ENCODE measurements at regions not wholly inside any gene's neighbourhood (a gene's known extent, or its start where the extent isn't known, plus 50 kb on each side); places are given as distances from the start of the nearest gene placed in this dataset.
"Not testable (repeated sequence)": the region's sequence is repeated elsewhere in the genome, so short reads cannot be mapped to it uniquely, and the experiment has no call there.

GRCh38 chr3:25155652-25156471, 272.2 kb upstream of the RARB start:
- no peak for DNase-seq

GRCh38 chr3:25156626-25157025, 271.4 kb upstream of the RARB start:
- peak; percentile 44 for DNase-seq

GRCh38 chr3:25165306-25165705, 262.8 kb upstream of the RARB start:
- no peak for DNase-seq

- no peak for DNase-seq
These were observed 262.0 kb upstream of the RARB start for GRCh38 chr3:25166016-25166415.

GRCh38 chr3:25169151-25169550, 258.9 kb upstream of the RARB start:
- DNase-seq, result no peak

GRCh38 chr3:25170021-25170420, 258.0 kb upstream of the RARB start:
- no peak for DNase-seq

- peak; percentile 29 for DNase-seq
These were observed 256.8 kb upstream of the RARB start for GRCh38 chr3:25171118-25171807.

- DNase-seq, result no peak
These were observed 256.2 kb upstream of the RARB start for GRCh38 chr3:25171897-25172296.

GRCh38 chr3:25173606-25174005, 254.5 kb upstream of the RARB start:
- DNase-seq, result no peak

GRCh38 chr3:25174251-25174650, 253.8 kb upstream of the RARB start:
- no peak for DNase-seq

GRCh38 chr3:25177041-25177440, 251.0 kb upstream of the RARB start:
- DNase-seq, result no peak

- peak; percentile 44 for DNase-seq
These were observed 249.4 kb upstream of the RARB start for GRCh38 chr3:25178672-25179071.

- no peak for DNase-seq
These were observed 247.0 kb upstream of the RARB start for GRCh38 chr3:25181096-25181495.

GRCh38 chr3:25182794-25183193, 245.3 kb upstream of the RARB start:
- no peak for DNase-seq

- no peak for DNase-seq
These were observed 243.3 kb upstream of the RARB start for GRCh38 chr3:25184641-25185250.

GRCh38 chr3:25191673-25192072, 236.4 kb upstream of the RARB start:
- no peak for DNase-seq

GRCh38 chr3:25199567-25199966, 228.5 kb upstream of the RARB start:
- not testable (repeated sequence) for DNase-seq

GRCh38 chr3:25212736-25213135, 215.3 kb upstream of the RARB start:
- DNase-seq, result no peak

GRCh38 chr3:25214034-25214433, 214.0 kb upstream of the RARB start:
- DNase-seq, result no peak

GRCh38 chr3:25218362-25218761, 209.7 kb upstream of the RARB start:
- DNase-seq, result no peak

GRCh38 chr3:25226747-25227146, 201.3 kb upstream of the RARB start:
- DNase-seq, result no peak

GRCh38 chr3:25229586-25229985, 198.5 kb upstream of the RARB start:
- DNase-seq, result no peak

- DNase-seq, result no peak
These were observed 193.0 kb upstream of the RARB start for GRCh38 chr3:25235031-25235430.

- DNase-seq, result no peak
These were observed 192.6 kb upstream of the RARB start for GRCh38 chr3:25235466-25235865.

Data from hindlimb muscle (tissue), 1 donor.